ENCODE measurements at regions not wholly inside any gene's neighbourhood (a gene's known extent, or its start where the extent isn't known, plus 50 kb on each side); places are given as distances from the start of the nearest gene placed in this dataset.

- TF ChIP-seq CTCF (IDR thresholded peaks at IDR 0.05; ENCODE audit: insufficient read depth, low read length, missing control alignments), result no peak
- POLR2A ChIA-PET, result no interaction called here
- CTCF ChIA-PET, result interaction anchor here (1.9 kb wide), 1 partner anchor 10 kb away, joined by 8 read pairs; no protein-coding TSS in a partner anchor
- no peak overlapping the region for H3K4me3 ChIP-seq (ENCODE audit: low read depth, low read length)
- DNase-seq (ENCODE audit: low read depth, low spot score), result no peak
Measured at GRCh38 chr17:74079537-74080300, 123.8 kb upstream of the RPL38 start.

GRCh38 chr17:74080656-74081582 is 122.6 kb upstream of the RPL38 start:
- TF ChIP-seq CTCF (IDR thresholded peaks at IDR 0.05; ENCODE audit: insufficient read depth, low read length, missing control alignments), result no peak
- no peak for DNase-seq (ENCODE audit: low read depth, low spot score)
- ChIA-PET CTCF (interaction anchor here (1.9 kb wide), 1 partner anchor 9 kb away, joined by 8 read pairs; no protein-coding TSS in a partner anchor), POLR2A (no interaction called here)
- no peak overlapping the region for H3K4me3 ChIP-seq (ENCODE audit: low read depth, low read length)

- ChIA-PET CTCF (no interaction called here), POLR2A (no interaction called here)
- TF ChIP-seq CTCF (IDR thresholded peaks at IDR 0.05; ENCODE audit: insufficient read depth, low read length, missing control alignments), result no peak
- no peak for DNase-seq (ENCODE audit: low read depth, low spot score)
- no peak overlapping the region for H3K4me3 ChIP-seq (ENCODE audit: low read depth, low read length)
Measured at GRCh38 chr17:74082886-74083285, 120.6 kb upstream of the RPL38 start.

GRCh38 chr17:74083321-74083720 is 120.2 kb upstream of the RPL38 start:
- ChIA-PET POLR2A (no interaction called here), CTCF (no interaction called here)
- no peak for DNase-seq (ENCODE audit: low read depth, low spot score)
- no peak overlapping the region for H3K4me3 ChIP-seq (ENCODE audit: low read depth, low read length)
- no peak for TF ChIP-seq CTCF (IDR thresholded peaks at IDR 0.05; ENCODE audit: insufficient read depth, low read length, missing control alignments)

- TF ChIP-seq CTCF (IDR thresholded peaks at IDR 0.05; ENCODE audit: insufficient read depth, low read length, missing control alignments), result no peak
- H3K4me3 ChIP-seq (ENCODE audit: low read depth, low read length), result no peak overlapping the region
- ChIA-PET CTCF (no interaction called here), POLR2A (no interaction called here)
- DNase-seq (ENCODE audit: low read depth, low spot score), result no peak
Measured at GRCh38 chr17:74085434-74085833, 118.0 kb upstream of the RPL38 start.

GRCh38 chr17:74087002-74087585 is 116.4 kb upstream of the RPL38 start:
- no peak for TF ChIP-seq CTCF (IDR thresholded peaks at IDR 0.05; ENCODE audit: insufficient read depth, low read length, missing control alignments)
- CTCF ChIA-PET, result interaction anchor here (1.3 kb wide), 2 partner anchors 31 to 113 kb away, joined by 3 read pairs; no protein-coding TSS in a partner anchor
- POLR2A ChIA-PET, result no interaction called here
- no peak overlapping the region for H3K4me3 ChIP-seq (ENCODE audit: low read depth, low read length)
- no peak for DNase-seq (ENCODE audit: low read depth, low spot score)

Measured in AG04449 (cell line).